T-helper 22 cell (primary cell): ENCODE measurements at regions not wholly inside any gene's neighbourhood (a gene's known extent, or its start where the extent isn't known, plus 50 kb on each side); places are given as distances from the start of the nearest gene placed in this dataset.

Source experiments
- DNase-seq: peaks from one replicate; pipeline ENCODE4 v3.0.0-alpha.2; 2020; ENCODE audit warnings: low read depth

GRCh38 chr1:55670331-55671082, 455.3 kb upstream of the USP24 start:
- DNase-seq: no peak

- no peak for DNase-seq
These were observed 454.1 kb upstream of the USP24 start for GRCh38 chr1:55669293-55669692.

- DNase-seq: no peak
These were observed 447.7 kb upstream of the USP24 start for GRCh38 chr1:55662875-55663274.

- no peak for DNase-seq
These were observed 443.8 kb upstream of the USP24 start for GRCh38 chr1:55658917-55659316.

GRCh38 chr1:55654750-55655149, 439.6 kb upstream of the USP24 start:
- no peak for DNase-seq

GRCh38 chr1:55654171-55654570, 439.0 kb upstream of the USP24 start:
- DNase-seq: no peak

GRCh38 chr1:55650444-55650843, 435.3 kb upstream of the USP24 start:
- DNase-seq: no peak

GRCh38 chr1:55646181-55646580, 431.0 kb upstream of the USP24 start:
- DNase-seq: no peak

GRCh38 chr1:55645270-55645669, 430.1 kb upstream of the USP24 start:
- no peak for DNase-seq

- DNase-seq: no peak
These were observed 426.8 kb upstream of the USP24 start for GRCh38 chr1:55641947-55642346.

- DNase-seq: no peak
These were observed 425.7 kb upstream of the USP24 start for GRCh38 chr1:55640708-55641473.

GRCh38 chr1:55639526-55639925, 424.4 kb upstream of the USP24 start:
- no peak for DNase-seq

- no peak for DNase-seq
These were observed 423.9 kb upstream of the USP24 start for GRCh38 chr1:55639051-55639450.

GRCh38 chr1:55636696-55637095, 421.5 kb upstream of the USP24 start:
- no peak for DNase-seq

GRCh38 chr1:55635856-55636255, 420.7 kb upstream of the USP24 start:
- DNase-seq: no peak

- no peak for DNase-seq
These were observed 419.4 kb upstream of the USP24 start for GRCh38 chr1:55634516-55634915.

GRCh38 chr1:55632906-55633305, 417.7 kb upstream of the USP24 start:
- DNase-seq: no peak

- DNase-seq: no peak
These were observed 416.9 kb upstream of the USP24 start for GRCh38 chr1:55632058-55632457.

- no peak for DNase-seq
These were observed 416.3 kb upstream of the USP24 start for GRCh38 chr1:55631509-55631908.

- DNase-seq: no peak
These were observed 411.2 kb upstream of the USP24 start for GRCh38 chr1:55626326-55626725.

GRCh38 chr1:55624766-55625165, 409.6 kb upstream of the USP24 start:
- DNase-seq: no peak

- DNase-seq: no peak
These were observed 408.1 kb upstream of the USP24 start for GRCh38 chr1:55623311-55623710.

GRCh38 chr1:55622074-55622473, 406.9 kb upstream of the USP24 start:
- no peak for DNase-seq

- DNase-seq: no peak
These were observed 403.0 kb upstream of the USP24 start for GRCh38 chr1:55618199-55618598.
